ENCODE measurements at regions not wholly inside any gene's neighbourhood (a gene's known extent, or its start where the extent isn't known, plus 50 kb on each side); places are given as distances from the start of the nearest gene placed in this dataset.
"Not testable (repeated sequence)": the region's sequence is repeated elsewhere in the genome, so short reads cannot be mapped to it uniquely, and the experiment has no call there.

DNA sequence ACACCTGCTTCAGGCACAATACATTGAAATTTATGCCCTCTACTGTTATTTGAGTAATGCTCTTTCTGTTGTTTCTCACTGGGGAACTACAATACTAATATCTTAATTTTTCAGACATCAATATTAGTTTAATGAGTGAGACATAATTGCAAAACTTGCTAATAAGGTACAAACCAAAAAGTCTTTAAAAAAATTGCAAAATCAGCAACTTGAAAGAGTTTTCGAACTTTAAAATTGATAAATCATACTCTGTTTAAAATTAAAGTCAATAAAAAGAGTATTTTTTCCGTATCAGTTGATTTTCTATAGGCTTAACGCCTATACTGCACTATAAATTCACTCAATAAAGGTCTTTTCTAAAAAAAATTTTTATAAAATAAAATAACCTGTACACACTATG is 1735.9 kb upstream of the SEL1L start:
- DNase-seq = no peak

DNA sequence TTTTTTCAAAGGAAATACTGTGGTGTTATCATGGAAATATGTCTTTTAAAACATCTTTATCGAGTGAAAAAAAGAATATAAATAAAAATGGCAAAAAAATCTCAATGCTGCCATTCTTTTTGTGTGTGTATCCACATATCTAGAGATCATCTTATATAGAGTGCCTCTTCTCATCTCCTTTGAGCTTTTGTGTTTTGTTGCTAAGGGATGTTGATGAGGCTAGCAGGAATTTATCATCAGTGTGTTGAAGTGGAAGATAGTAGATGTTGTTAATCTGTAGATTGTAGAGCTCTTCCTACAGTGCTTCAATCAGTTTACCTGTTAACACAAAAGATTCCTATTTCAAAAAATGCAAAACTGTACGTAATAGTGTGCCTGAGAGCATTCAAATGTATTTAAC is 1738.0 kb upstream of the SEL1L start:
- DNase-seq = no peak

DNA sequence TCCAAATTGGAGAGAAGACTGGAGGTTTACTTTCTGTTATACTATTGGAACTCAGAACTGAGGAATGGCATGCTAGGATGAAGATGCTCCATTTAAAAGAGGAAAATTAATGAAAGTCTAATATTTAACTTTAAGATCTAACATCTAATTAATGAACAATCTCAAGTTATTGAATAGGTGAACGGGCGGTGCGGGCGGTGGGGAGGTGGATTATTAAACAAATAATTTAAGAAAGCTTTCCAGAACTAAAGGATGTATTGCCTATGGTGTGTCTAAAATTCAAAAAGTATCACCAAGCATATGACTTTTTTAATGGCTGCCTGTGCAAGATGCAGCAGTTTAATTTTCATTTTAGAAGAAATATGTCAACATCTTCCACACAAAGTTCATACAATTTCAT is 1747.1 kb upstream of the SEL1L start:
- no peak for DNase-seq

DNA sequence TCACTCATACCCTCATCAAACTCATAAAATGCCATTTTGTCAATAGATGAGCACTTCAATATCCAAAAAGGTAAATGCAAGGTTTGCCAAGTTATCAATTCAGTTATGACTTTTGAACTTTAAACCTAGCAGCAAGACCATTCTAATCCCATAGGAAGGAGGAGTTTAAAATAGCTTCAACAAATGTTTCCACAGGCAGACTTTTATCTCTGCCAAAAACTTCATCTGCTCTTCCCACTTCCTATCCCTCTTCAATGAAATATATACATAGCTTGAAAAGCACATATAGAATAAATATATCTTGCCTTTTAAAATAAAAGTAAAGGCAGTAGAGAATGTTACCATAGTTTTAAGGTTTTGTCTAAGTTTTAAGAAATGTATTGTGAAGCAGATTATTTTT is 1749.1 kb upstream of the SEL1L start:
- no peak for DNase-seq

DNA sequence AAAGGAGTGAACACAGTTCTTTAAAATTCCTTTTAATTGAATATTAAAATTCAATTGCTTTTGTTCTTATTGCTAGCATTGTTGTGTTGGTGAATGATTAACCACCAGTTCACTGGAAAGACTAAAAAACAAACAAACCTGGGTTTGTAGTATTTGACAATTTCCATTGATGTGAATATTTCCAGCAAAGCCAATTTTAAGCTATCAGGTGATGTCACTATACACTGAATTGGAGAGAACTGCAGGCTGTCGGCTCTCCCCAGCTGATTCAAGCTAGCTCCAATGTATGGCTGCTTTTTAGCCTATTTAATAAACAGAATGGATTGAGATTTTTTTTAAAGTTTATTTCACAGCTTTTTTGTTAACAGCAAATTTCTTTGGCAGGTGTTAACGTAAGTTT is 1753.6 kb upstream of the SEL1L start:
- no peak for DNase-seq

DNA sequence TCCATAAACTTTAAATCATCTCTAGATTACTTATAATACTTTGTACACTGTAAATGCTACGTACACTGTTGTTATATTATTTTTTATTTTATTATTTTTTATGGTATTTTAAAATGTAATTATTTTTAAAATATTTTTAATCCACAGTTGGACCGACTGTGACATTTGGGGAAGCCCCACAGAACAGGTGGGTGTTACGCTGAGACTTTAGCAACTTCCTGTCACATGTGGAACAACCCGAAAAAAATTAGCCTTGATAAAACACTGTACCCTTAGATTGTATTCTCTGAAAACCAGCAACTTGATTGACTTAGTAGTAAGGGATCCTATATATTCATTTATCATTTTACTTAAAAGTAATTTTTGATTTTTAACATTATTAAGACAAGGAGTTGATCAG is 1755.7 kb upstream of the SEL1L start:
- DNase-seq = no peak

DNA sequence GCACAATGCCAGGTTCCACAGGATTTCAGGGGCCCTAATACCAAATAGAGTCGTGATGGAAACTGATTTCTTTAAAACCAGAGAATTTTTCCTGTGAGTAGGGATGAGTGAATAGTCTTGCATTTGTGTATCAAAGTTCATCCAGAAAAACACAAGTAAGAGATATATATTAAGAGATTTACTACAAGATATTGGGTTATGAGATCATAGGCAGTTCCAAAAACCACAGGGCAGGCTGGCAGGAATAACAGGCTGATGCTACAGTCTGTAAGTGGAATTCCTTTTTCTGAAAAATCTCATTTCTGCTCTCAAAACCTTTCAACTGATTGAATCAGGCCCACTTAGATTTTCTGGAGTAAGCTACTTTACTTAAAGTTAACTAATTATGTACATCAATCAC is 1756.2 kb upstream of the SEL1L start:
- DNase-seq = no peak

DNA sequence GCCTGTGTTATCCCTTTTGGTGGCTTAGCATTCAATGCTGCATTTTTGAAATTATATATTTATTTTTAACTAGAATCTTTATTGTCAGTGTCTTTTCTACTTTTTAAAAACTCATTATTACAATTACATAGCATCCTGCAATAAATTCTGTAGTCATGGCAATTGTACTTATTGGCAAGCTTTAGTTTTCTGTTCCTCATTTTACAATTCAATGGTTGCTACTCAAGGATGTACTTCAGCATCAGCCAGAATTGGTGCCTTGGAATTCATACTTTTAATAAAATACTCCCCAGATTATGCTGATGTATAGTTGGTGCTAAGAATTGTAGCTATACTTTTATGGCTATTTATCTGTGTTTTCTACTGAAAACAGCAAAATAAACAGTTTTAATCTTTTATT is 1756.8 kb upstream of the SEL1L start:
- no peak for DNase-seq

DNA sequence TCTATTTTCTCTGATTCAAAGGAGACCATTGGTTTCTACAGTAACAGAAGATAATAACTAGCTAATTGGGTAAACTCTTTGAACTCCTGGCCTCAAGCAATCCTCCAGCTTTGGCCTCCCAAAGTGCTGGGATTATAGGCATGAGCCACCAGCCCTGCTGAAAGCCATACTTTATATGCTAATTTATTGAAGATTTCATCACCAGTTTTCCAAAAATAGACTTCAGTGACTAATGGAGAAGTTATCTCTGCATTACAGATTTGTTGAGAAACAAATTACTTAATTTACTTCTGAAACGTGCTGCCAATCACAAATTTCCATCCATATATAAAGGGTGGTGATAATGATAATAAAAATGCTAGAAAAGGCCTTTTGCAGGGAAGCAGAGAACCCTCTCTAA is 1758.1 kb upstream of the SEL1L start:
- DNase-seq = no peak

DNA sequence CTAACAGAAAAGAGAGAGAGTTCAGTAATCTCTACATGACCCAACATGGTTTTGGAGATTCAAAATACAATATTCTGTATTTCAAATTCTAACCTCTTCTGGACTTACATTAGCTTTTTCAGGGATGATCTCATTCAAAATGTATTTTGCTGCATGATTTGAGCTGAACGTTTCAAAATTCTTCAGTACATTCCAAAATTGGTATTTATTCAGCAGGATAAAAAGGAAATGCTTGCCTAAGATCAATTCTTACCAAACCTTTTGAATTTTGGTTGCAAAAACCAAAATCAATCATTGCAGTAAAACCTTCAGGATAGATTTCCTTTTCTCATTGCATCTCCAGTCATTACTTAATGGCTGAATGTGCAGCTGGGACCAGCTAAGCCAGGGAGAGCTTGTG is 1761.3 kb upstream of the SEL1L start:
- DNase-seq = no peak

DNA sequence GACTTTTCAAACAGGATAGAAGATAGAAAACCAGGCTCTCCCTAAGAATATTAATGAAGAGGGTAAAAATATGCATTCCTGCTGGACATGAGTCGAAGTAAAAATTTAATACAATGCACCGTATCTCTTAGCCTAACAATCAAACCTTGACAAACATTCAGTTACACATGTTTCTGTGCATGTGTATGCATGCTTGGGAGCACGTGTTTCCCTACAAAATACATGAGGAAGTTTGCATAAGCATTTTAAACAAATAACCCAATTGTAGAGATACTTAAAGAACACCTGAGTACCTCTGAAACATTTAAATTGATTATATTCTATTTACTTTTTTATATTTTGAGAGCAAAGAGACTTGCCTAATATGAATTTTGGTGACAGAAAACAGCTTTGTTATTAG is 1763.7 kb upstream of the SEL1L start:
- no peak for DNase-seq

DNA sequence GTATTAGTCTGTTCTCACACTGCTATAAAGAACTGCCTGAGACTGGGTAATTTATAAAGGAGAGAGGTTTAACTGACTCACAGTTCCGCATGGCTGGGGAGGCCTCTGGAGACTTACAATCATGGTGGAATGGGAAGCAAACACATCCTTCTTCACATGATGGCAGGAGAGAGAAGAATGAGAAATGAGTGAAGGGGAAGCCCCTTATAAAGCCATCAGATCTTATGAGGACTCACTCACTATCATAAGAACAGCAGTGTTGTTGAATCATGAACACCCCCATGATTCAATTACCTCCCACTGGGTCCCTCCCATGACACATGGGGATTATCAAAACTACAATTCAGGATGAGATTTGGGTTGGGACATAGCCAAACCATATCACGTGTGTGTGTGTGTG is 1764.4 kb upstream of the SEL1L start:
- not testable (repeated sequence) for DNase-seq

DNA sequence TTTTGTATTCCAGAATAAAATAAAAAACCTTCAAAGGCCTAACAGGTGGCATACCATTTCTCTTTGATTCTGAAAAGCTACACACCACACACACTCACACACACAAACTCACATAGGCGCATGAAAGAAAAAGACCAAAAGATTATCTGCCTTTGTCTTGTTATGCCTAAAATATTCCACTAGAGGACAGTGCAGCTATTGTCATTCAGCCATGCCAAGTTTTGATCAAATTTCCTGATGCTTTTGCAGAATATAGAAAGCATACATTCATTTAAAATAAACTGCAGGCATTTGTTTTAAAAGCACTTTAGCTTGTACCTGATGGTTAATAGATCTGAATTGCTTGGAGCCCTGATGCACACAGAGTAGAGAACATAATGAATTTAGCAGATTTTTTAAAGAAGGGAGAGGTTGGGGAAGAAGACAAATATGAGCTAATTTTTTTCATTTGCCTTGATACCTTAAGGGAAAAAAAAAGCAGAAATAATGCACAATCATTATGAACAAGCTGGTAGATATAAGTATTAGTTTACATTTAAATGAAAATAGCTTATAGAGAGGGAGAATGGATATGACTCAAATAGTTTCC is 1766.9 kb upstream of the SEL1L start:
- DNase-seq = no peak

DNA sequence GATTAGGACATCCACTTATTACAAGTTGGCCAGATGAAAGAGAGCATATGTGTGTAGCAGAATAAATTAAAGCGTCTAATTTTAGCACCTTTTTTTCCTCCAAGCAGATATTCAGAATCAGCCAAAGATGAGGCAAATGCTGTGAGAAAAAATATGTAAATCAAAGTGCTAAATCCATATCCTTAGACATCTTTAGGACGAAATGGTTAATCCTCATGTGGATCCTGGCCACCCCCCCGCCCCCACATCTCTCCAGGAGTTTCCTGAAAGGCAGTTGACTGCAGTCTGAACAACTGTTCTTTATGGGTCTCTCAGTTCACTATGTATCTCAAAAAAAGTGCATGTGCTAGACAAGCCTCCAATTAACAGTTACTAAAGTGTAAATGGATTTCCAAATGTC is 1768.1 kb upstream of the SEL1L start:
- DNase-seq = no peak

DNA sequence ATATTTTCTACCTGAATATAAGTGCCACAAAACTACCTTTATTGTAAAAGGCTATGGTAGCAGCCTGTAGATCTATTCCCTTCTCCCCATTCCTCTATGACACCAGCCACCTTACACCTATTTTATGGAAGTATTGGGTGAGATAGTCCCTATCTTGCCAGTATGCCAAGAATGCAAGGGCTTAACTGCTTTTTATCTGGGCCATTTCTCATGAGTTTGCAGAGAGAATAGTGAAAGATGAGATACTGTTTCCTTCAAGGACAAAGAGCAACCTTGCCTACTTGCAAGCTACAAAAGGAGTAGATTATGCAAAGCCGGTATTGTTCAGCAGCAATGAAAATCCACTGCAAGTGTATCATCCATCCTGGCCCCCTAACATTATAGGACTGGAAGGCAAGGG is 1775.6 kb upstream of the SEL1L start:
- no peak for DNase-seq

DNA sequence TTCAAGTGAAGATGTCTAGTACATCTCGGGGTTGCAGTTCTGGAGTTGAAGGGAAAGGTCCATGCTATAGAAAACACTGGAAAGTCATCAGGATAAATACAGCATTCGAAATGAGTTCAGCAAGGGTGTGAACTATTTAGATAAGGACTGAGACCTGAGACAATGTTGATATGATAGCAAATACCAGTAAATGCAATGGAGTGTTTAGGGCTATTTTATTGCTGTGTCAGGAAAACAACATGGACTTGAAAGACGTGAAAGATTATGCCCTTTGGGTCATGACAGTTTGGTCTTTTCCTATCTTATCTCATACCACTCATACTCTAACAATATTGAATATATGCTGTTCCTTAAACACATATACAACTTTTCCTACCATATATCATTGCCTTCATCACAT is 1776.2 kb upstream of the SEL1L start:
- no peak for DNase-seq

DNA sequence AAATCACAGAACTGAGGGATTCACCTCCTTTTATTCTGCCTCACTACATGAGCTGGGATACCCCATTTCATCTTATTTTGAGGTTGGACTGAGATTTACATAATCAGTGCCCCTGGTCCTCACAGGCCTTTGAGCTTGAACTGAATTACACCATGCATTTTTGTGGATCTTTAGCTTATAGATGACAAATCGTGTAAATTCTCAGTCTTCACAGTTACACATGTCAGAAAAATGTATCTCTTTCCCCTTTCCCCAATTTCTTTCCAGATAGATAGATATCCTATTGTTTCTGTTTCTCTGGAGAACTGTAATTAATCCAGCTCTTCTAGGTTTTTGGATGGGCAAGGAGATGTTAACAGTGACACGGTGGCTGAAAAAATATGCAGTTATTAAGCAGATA is 1778.9 kb upstream of the SEL1L start:
- DNase-seq = no peak

DNA sequence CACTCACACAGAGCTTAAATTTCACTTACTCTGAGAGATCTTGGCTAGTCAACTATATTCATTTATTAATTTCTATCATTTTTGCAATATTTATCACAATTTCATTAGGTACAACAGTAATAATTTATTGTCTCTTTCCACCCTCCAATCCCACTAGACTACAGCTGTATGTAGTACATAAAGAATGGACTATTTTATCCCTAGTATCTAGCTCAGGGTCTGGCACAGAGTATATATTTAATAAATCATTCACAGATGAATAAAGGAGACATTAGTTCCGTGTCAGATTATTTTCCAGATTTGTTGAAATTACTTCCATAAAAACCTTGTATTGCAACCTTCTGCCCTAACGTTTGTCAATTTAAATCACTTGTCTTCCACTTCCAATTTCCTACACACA is 1781.1 kb upstream of the SEL1L start:
- DNase-seq = no peak

DNA sequence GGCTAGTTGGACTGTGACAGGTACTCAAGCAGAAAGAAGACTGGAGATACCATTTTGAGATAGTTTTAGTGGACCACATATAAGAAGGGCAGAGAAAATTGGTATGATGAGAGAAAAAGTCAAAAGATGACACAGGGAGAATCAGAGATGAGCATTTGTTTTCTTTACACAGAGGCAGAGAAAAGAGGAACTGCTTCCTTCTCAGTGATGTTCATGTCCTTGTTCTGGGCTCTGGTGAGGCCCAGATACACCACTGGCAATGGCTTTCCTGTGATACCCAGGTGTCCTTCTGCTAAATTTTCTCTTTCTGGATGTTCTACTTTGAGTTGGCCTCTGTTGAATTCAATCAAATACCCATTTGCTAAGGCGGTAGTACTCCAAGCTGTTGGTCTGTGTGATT is 1782.7 kb upstream of the SEL1L start:
- no peak for DNase-seq

DNA sequence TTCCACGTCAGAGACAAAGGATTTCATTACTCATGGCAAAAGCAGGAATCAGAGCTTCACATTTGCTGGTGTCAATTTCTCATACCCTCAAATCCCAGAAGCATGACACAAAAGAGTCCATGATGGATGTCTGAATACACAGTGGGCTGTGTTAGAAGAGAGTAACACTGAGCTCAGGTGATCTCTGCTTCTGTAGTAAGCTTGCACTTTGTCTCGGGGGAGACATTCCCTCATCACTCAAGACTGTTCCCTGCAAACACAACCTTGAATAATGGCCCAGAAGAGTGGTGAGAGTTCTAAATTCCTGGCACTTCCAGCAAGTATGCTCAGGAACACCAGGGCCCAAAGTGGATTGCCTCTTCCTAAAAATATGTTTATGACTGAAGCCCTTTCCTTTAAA is 1787.2 kb upstream of the SEL1L start:
- DNase-seq = no peak

DNA sequence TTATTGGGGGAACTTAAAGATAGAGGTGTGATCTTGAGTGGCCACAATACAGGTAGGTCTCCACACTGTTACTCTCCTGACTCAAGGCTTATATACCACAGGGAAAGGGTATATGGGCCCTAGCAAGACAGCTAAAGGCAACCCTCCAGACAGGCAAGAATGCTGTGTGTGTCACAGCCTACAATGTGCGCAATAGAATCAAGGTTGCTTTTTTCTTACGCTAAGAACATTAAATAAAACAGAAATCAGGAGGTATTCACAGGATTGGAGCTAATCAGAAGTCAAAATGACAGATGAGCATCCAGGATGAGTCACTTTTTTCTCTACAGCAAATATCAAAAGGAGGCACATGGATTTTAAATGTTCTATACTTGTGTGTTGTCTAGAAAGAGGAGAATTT is 1797.9 kb upstream of the SEL1L start:
- DNase-seq = no peak

DNA sequence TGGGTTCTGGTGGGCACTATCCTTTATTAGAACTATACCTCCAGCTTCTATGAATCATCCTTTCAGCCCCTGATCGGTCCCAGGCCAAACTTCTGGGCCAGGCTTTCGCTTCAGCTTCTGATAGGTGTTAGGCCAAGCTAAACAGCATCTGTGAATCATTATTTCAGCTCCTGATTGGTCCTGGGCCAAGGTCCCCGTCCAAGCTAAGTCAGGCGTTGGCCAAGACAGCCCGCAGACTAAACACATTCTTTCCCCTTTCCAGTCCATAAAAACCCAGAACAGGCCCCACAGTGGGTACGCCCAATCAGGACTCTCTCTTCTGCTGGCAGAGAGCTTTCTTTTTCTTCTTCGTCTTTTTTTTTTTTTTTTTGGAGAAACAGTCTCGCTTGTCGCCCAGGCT is 1808.9 kb upstream of the SEL1L start:
- DNase-seq = no peak

DNA sequence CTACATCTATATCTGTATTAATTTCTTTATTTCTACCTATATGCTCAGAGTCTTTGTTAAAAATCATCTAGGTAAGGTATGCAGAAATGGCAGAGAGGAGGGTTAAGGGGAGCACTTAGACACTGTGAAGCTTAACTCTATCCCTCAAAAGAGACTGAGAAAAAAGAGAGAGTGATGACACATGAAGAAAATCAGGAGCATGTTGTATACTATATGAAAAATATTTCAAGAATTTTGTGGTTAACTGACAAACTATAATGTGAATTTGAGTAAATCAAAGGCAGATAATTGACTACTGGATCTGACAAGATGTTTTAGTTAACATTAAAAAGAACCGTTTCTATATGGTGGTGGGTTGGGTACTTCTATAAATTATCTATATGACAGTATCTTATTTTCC is 1814.2 kb upstream of the SEL1L start:
- no peak for DNase-seq

DNA sequence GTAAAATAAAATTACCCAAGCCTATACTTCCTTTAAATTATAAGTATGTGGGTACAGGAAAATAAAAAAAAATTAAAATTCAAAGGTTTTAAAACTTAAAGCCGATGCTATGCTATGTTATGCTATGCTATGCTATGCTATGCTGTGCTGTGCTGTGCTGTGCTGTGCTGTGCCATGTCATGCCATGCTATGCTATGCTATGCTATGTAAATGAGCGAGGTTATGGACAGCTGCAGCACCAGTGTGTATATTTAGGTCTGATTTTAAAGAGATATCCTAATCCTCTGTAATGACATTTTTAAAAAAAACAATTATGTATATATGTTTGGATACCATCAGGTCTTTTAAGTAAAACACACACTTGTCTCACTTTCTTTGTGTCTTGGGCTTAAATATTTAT is 1822.0 kb upstream of the SEL1L start:
- no peak for DNase-seq

DNA sequence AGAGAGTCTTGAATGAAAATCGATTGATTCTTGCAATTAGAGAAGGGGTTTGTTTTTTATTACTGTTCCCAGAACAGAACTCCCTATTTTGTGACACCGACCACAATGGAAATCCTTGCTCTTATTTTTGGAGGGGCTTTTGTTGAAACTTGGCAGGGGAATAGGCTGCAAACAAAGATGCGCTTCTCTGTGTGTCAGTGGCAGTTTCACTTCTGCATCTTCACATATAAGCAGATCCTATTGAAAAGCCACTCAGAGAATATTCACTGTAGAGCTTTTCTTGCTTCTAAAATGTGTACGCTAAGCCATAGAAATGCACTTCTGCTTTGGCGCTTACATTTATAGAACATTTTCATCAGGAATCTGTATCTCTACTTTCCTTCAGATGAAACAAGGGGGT is 1822.4 kb upstream of the SEL1L start:
- DNase-seq = no peak

DNA sequence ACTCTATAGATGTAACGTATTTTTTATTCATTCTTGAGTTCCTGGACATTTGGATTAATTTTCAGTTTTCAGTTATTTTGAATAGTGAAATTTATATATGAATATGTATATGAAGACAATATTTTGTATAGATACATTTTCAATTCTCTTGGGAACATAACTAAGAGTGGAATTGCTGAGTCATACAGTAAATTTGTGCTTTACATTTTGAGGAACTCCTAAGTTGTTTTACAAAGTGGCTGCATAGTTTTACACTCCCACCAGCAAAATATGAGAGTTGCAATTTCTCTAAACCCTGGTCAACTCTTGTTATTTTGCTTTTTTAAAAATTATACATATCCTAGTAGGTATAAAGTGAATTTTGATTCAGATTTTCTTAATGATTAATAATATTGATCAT is 1838.6 kb upstream of the SEL1L start:
- no peak for DNase-seq
